Peyer's patch (tissue), 4 donors: ENCODE measurements at regions not wholly inside any gene's neighbourhood (a gene's known extent, or its start where the extent isn't known, plus 50 kb on each side); places are given as distances from the start of the nearest gene placed in this dataset.

ENCODE experiments used
- POLR2A ChIP-seq, 2 donors: fragments of 450-650 bp; IDR thresholded peaks; one replicate each; pipeline ENCODE4 v1.5.1; 2017; ENCODE audit warnings: antibody characterized with exemption in 2 of 2, mild to moderate bottlenecking in 2 of 2, moderate library complexity in 2 of 2
- TF ChIP-seq, protein P1 (sequence below), 6 experiments: fragments of 450-650 bp in 4 of 6; fragments of 200-600 bp in 2 of 6; sonication (generic) in 1 of 6; IDR thresholded peaks; one replicate each; pipeline ENCODE4 v1.5.1; 2017 to 2019; ENCODE audit warnings: antibody characterized with exemption in 6 of 6, mild to moderate bottlenecking in 3 of 6, moderate library complexity in 1 of 6

GRCh38 chr21:31559368-31560119 is 99.9 kb upstream of the SOD1 start:
- no peak for TF ChIP-seq POLR2A (IDR thresholded peaks at IDR 0.05)
- TF ChIP-seq, protein P1, sequence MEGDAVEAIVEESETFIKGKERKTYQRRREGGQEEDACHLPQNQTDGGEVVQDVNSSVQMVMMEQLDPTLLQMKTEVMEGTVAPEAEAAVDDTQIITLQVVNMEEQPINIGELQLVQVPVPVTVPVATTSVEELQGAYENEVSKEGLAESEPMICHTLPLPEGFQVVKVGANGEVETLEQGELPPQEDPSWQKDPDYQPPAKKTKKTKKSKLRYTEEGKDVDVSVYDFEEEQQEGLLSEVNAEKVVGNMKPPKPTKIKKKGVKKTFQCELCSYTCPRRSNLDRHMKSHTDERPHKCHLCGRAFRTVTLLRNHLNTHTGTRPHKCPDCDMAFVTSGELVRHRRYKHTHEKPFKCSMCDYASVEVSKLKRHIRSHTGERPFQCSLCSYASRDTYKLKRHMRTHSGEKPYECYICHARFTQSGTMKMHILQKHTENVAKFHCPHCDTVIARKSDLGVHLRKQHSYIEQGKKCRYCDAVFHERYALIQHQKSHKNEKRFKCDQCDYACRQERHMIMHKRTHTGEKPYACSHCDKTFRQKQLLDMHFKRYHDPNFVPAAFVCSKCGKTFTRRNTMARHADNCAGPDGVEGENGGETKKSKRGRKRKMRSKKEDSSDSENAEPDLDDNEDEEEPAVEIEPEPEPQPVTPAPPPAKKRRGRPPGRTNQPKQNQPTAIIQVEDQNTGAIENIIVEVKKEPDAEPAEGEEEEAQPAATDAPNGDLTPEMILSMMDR (IDR thresholded peaks at IDR 0.05), result no peak
